ENCODE measurements at regions not wholly inside any gene's neighbourhood (a gene's known extent, or its start where the extent isn't known, plus 50 kb on each side); places are given as distances from the start of the nearest gene placed in this dataset.
A peak's percentile ranks its signal among the peaks of the same experiment; 100 is the strongest.

GRCh38 chr3:187906920-187907319 is 161.7 kb upstream of the BCL6 start:
- Histone ChIP-seq H3K9ac (ENCODE audit: low read length) (no peak overlapping the region), H3K27ac (ENCODE audit: low read depth, low read length) (no peak overlapping the region), H3K36me3 (ENCODE audit: insufficient read depth, low read length) (no peaks in the 10 kb centered on the region), H3K27me3 (ENCODE audit: control insufficient read depth in 1 of 2, insufficient read depth in 2 of 2, low read length in 2 of 2) (no peaks in the 10 kb centered on the region), H3K4me3 (ENCODE audit: low read depth in 1 of 2, low read length in 2 of 2) (no peak overlapping the region), H3K9me3 (ENCODE audit: low read length) (no peaks in the 10 kb centered on the region), H3K4me1 (ENCODE audit: insufficient read depth, low read length) (peaks cover 23% of the 10 kb centered on the region)

DNA sequence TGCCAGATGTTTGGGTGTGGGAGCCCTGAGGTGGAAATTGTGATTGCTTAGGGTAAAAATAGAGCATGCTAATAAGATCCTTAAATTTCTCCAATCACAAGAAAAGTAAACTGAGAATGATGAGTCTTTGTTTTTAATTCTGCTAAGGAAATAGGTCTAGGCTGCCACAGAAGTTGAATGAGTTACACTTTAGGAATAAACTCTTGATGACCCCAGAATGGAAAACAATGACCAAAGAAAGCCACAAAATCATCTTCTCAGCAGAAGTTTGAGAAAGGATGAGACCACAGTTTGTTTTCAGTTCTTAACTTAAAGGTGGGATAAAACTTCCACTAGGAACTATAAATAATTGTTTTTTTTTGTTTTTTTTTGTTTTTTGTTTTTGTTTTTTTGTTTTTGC is 164.6 kb upstream of the BCL6 start:
- H3K27ac ChIP-seq (ENCODE audit: low read depth, low read length), result no peak overlapping the region
- no peaks in the 10 kb centered on the region for H3K36me3 ChIP-seq (ENCODE audit: insufficient read depth, low read length)
- H3K4me3 ChIP-seq (ENCODE audit: low read depth in 1 of 2, low read length in 2 of 2), result no peak overlapping the region
- H3K9me3 ChIP-seq (ENCODE audit: low read length), result no peaks in the 10 kb centered on the region
- H3K27me3 ChIP-seq (ENCODE audit: control insufficient read depth in 1 of 2, insufficient read depth in 2 of 2, low read length in 2 of 2), result no peaks in the 10 kb centered on the region
- H3K9ac ChIP-seq (ENCODE audit: low read length), result no peak overlapping the region
- H3K4me1 ChIP-seq (ENCODE audit: insufficient read depth, low read length), result peaks cover 53% of the 10 kb centered on the region

GRCh38 chr3:187912007-187912406 is 166.7 kb upstream of the BCL6 start:
- H3K27me3 ChIP-seq (ENCODE audit: control insufficient read depth in 1 of 2, insufficient read depth in 2 of 2, low read length in 2 of 2), result no peaks in the 10 kb centered on the region
- peak overlapping the region; percentile 15 for H3K27ac ChIP-seq (ENCODE audit: low read depth, low read length)
- no peaks in the 10 kb centered on the region for H3K9me3 ChIP-seq (ENCODE audit: low read length)
- no peaks in the 10 kb centered on the region for H3K36me3 ChIP-seq (ENCODE audit: insufficient read depth, low read length)
- H3K4me1 ChIP-seq (ENCODE audit: insufficient read depth, low read length), result peaks cover 56% of the 10 kb centered on the region
- H3K9ac ChIP-seq (ENCODE audit: low read length), result no peak overlapping the region
- H3K4me3 ChIP-seq (ENCODE audit: low read depth in 1 of 2, low read length in 2 of 2), result no peak overlapping the region

- Histone ChIP-seq H3K4me1 (ENCODE audit: insufficient read depth, low read length) (peaks cover 56% of the 10 kb centered on the region), H3K27me3 (ENCODE audit: control insufficient read depth in 1 of 2, insufficient read depth in 2 of 2, low read length in 2 of 2) (no peaks in the 10 kb centered on the region), H3K4me3 (ENCODE audit: low read depth in 1 of 2, low read length in 2 of 2) (no peak overlapping the region), H3K9me3 (ENCODE audit: low read length) (no peaks in the 10 kb centered on the region), H3K9ac (ENCODE audit: low read length) (no peak overlapping the region), H3K27ac (ENCODE audit: low read depth, low read length) (no peak overlapping the region), H3K36me3 (ENCODE audit: insufficient read depth, low read length) (no peaks in the 10 kb centered on the region)
Observed at GRCh38 chr3:187913617-187914033, 168.4 kb upstream of the BCL6 start.

DNA sequence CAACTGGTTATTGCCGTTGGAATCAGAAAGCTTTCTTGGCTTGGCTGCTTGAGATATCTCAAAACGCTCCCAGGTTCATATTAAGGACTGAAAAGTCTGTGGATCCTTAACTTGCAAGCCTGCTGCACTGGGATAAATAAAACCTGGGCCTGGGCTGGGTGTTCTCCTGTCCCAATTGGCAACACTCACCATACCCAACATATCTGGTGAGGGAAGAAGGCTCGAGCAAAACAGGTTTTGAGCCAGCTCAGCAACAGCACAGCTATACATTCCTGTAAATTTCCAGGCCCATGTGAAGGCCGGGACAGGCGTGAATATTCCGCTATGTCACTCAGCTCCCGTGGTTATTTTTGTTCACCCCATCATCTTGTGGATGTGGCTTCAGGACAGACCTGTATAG is 169.0 kb upstream of the BCL6 start:
- no peaks in the 10 kb centered on the region for H3K27me3 ChIP-seq (ENCODE audit: control insufficient read depth in 1 of 2, insufficient read depth in 2 of 2, low read length in 2 of 2)
- peak overlapping the region; percentile 48 for H3K27ac ChIP-seq (ENCODE audit: low read depth, low read length)
- H3K36me3 ChIP-seq (ENCODE audit: insufficient read depth, low read length), result no peaks in the 10 kb centered on the region
- H3K9me3 ChIP-seq (ENCODE audit: low read length), result no peaks in the 10 kb centered on the region
- no peak overlapping the region for H3K9ac ChIP-seq (ENCODE audit: low read length)
- peaks cover 56% of the 10 kb centered on the region for H3K4me1 ChIP-seq (ENCODE audit: insufficient read depth, low read length)
- no peak overlapping the region for H3K4me3 ChIP-seq (ENCODE audit: low read depth in 1 of 2, low read length in 2 of 2)

DNA sequence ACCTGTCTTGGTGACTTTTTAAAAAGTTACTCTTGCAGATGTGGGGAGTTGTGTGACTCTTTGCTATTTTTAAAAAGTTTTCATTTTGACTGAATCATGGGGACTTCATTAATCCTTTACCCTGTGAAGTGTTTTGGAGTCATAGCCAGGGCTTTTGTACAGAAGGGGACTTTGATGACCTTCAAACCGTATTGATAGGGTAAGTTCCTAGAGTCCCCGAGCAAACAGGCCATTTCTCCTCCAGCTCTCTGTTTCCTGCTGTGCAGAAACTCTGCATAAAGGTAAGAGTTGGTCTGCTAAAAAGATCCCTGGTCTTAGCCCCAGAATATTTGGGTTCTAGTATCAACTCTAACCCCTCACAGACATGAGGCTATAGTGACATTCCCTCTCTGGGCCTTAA is 170.8 kb upstream of the BCL6 start:
- Histone ChIP-seq H3K27me3 (ENCODE audit: control insufficient read depth in 1 of 2, insufficient read depth in 2 of 2, low read length in 2 of 2) (no peaks in the 10 kb centered on the region), H3K36me3 (ENCODE audit: insufficient read depth, low read length) (no peaks in the 10 kb centered on the region), H3K4me1 (ENCODE audit: insufficient read depth, low read length) (peaks cover 52% of the 10 kb centered on the region), H3K27ac (ENCODE audit: low read depth, low read length) (no peak overlapping the region), H3K9ac (ENCODE audit: low read length) (no peak overlapping the region), H3K9me3 (ENCODE audit: low read length) (no peaks in the 10 kb centered on the region), H3K4me3 (ENCODE audit: low read depth in 1 of 2, low read length in 2 of 2) (no peak overlapping the region)

DNA sequence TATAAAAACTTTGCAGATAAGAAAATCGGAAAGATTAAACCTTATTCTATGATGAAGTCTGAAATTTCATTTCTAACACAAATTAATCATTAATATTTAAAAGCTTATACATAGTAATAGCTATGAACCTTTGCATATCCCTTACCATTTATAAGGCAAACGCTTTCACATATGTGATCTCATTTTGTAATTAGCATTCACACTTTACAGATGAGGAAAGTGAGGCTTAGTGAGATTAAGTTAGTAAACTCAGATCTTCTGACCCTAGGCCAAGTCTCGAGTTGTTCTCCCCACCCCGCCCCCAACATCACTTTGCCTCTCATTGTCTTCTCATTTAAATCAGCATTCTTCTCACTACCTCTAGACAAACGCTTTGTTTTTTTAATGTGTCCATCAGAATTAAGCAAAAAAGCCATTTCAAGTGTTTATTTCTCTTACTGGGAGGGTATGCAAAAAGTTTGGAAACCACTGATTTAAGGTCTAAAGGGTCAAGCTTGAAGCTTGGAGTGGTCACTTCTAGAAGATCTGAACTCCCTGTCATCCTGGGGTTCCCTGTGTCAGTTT is 172.9 kb upstream of the BCL6 start:
- Histone ChIP-seq H3K36me3 (ENCODE audit: insufficient read depth, low read length) (no peaks in the 10 kb centered on the region), H3K27ac (ENCODE audit: low read depth, low read length) (no peak overlapping the region), H3K4me1 (ENCODE audit: insufficient read depth, low read length) (peaks cover 42% of the 10 kb centered on the region), H3K9ac (ENCODE audit: low read length) (no peak overlapping the region), H3K4me3 (ENCODE audit: low read depth in 1 of 2, low read length in 2 of 2) (no peak overlapping the region), H3K9me3 (ENCODE audit: low read length) (no peaks in the 10 kb centered on the region), H3K27me3 (ENCODE audit: control insufficient read depth in 1 of 2, insufficient read depth in 2 of 2, low read length in 2 of 2) (no peaks in the 10 kb centered on the region)

- Histone ChIP-seq H3K4me1 (ENCODE audit: insufficient read depth, low read length) (peaks cover 33% of the 10 kb centered on the region), H3K27ac (ENCODE audit: low read depth, low read length) (no peak overlapping the region), H3K9me3 (ENCODE audit: low read length) (no peaks in the 10 kb centered on the region), H3K27me3 (ENCODE audit: control insufficient read depth in 1 of 2, insufficient read depth in 2 of 2, low read length in 2 of 2) (no peaks in the 10 kb centered on the region), H3K4me3 (ENCODE audit: low read depth in 1 of 2, low read length in 2 of 2) (no peak overlapping the region), H3K36me3 (ENCODE audit: insufficient read depth, low read length) (no peaks in the 10 kb centered on the region), H3K9ac (ENCODE audit: low read length) (no peak overlapping the region)
Observed at GRCh38 chr3:187919048-187919447, 173.8 kb upstream of the BCL6 start.

- Histone ChIP-seq H3K4me3 (ENCODE audit: low read depth in 1 of 2, low read length in 2 of 2) (no peak overlapping the region), H3K27me3 (ENCODE audit: control insufficient read depth in 1 of 2, insufficient read depth in 2 of 2, low read length in 2 of 2) (no peaks in the 10 kb centered on the region), H3K27ac (ENCODE audit: low read depth, low read length) (no peak overlapping the region)
Observed at GRCh38 chr3:187919544-187919943, 174.3 kb upstream of the BCL6 start.

DNA sequence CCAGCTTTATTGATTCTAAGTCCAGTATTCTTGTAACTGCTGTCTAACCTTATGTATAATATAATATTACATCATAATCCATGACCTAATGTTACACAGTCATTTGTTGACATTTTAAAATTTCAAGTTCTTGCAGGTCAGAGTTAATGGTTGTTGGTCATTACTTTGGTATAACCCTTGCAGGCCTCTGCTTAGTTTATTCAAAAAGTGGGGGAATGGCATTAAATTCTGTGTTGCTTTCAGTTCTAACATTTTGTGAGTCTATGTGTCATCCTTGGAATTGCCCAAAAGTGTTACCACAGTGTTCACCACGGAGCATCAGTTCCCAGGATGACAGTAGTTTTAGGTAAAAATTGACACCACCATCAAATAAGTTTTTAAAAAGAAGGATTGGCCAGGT is 174.8 kb upstream of the BCL6 start:
- Histone ChIP-seq H3K27me3 (ENCODE audit: control insufficient read depth in 1 of 2, insufficient read depth in 2 of 2, low read length in 2 of 2) (no peaks in the 10 kb centered on the region), H3K9ac (ENCODE audit: low read length) (no peak overlapping the region), H3K36me3 (ENCODE audit: insufficient read depth, low read length) (no peaks in the 10 kb centered on the region), H3K27ac (ENCODE audit: low read depth, low read length) (no peak overlapping the region), H3K4me3 (ENCODE audit: low read depth in 1 of 2, low read length in 2 of 2) (no peak overlapping the region), H3K9me3 (ENCODE audit: low read length) (no peaks in the 10 kb centered on the region), H3K4me1 (ENCODE audit: insufficient read depth, low read length) (peaks cover 23% of the 10 kb centered on the region)

More at GRCh38 chr3:187919544-187919943, 174.3 kb upstream of the BCL6 start:
- H3K9me3 ChIP-seq (ENCODE audit: low read length), result no peaks in the 10 kb centered on the region
- peaks cover 28% of the 10 kb centered on the region for H3K4me1 ChIP-seq (ENCODE audit: insufficient read depth, low read length)
- no peak overlapping the region for H3K9ac ChIP-seq (ENCODE audit: low read length)
- H3K36me3 ChIP-seq (ENCODE audit: insufficient read depth, low read length), result no peaks in the 10 kb centered on the region

GRCh38 chr3:187920913-187921312 is 175.6 kb upstream of the BCL6 start:
- Histone ChIP-seq H3K9ac (ENCODE audit: low read length) (no peak overlapping the region), H3K9me3 (ENCODE audit: low read length) (no peaks in the 10 kb centered on the region), H3K36me3 (ENCODE audit: insufficient read depth, low read length) (no peaks in the 10 kb centered on the region), H3K27me3 (ENCODE audit: control insufficient read depth in 1 of 2, insufficient read depth in 2 of 2, low read length in 2 of 2) (no peaks in the 10 kb centered on the region), H3K4me1 (ENCODE audit: insufficient read depth, low read length) (peaks cover 19% of the 10 kb centered on the region), H3K4me3 (ENCODE audit: low read depth in 1 of 2, low read length in 2 of 2) (no peak overlapping the region), H3K27ac (ENCODE audit: low read depth, low read length) (no peak overlapping the region)

DNA sequence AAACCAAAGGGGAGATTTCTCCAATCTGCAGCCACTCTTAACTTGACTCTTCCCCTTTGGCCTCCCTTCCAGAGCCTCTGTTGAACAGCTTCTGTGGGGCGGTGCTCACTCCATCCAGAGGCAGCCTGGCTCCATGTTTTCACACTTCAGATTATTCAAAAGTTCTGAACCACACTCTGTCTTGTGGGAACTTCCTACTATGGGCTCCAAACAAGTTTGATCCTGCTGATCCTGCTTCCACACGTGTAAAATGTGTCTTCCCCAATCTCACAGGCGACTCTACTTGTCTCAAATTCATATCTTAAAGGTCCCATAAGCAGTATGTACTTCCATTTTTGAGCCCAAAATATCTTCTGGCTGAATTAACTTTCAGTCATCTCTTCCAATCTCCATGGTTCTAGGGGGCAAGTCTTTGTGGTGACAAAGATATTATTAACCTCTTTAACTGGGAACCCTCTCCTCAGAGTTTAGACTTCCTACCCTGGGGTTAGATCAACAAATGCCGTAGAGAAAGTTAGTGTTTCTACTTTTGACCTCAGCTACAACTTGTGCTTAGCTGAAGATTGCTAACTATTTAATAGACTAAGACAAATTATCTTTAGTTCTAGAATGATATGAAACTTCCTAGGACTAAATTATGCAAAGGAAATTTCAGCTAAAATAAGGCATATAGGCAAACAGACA is 176.3 kb upstream of the BCL6 start:
- no peak overlapping the region for H3K27ac ChIP-seq (ENCODE audit: low read depth, low read length)
- no peaks in the 10 kb centered on the region for H3K36me3 ChIP-seq (ENCODE audit: insufficient read depth, low read length)

More for the DNA sequence above, 176.3 kb upstream of the BCL6 start:
- no peaks in the 10 kb centered on the region for H3K27me3 ChIP-seq (ENCODE audit: control insufficient read depth in 1 of 2, insufficient read depth in 2 of 2, low read length in 2 of 2)
- H3K4me1 ChIP-seq (ENCODE audit: insufficient read depth, low read length), result peaks cover 15% of the 10 kb centered on the region
- H3K9me3 ChIP-seq (ENCODE audit: low read length), result no peaks in the 10 kb centered on the region
- H3K9ac ChIP-seq (ENCODE audit: low read length), result no peak overlapping the region
- H3K4me3 ChIP-seq (ENCODE audit: low read depth in 1 of 2, low read length in 2 of 2), result no peak overlapping the region
